ENCODE measurements at regions not wholly inside any gene's neighbourhood (a gene's known extent, or its start where the extent isn't known, plus 50 kb on each side); places are given as distances from the start of the nearest gene placed in this dataset.

DNA sequence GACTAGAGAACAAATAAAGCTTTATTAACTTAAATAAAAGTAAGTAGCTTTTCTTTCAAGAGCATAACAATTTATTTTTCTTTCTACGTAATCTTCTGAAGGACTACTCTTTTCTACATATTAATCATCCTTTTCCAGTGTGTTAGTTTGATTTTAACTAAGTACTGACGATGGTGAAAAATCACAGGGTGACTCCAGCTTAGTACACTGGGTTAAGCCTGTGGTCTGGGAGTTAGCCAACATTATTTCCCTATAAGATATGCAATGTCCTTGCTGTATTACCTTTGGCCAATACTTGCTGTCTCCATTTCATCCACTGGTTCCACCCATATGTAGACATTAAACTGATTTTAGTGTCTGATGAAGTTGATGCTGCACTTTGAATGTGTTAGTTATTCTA, 508.6 kb upstream of the SUCLG2 start:
- DNase-seq (ENCODE audit: low read depth): no peak

DNA sequence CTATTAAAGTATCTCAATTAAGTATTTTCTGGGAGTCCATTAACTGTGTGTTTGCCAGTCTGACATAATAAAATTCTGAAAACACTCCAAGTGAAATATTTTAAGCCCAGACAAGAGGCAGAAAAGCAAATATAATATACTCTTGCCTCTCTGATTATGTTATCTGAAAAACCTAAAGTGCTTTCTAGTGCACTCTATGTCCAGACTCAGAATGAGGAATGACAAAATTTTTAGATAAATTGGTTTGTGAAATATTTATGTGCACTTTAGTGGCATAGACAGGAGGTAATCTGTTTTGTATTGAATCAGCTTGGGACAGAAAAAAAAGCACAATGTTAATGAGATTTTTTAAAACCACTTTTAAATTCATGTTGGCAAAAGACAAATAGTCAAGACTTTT, 508.2 kb upstream of the SUCLG2 start:
- no peak for DNase-seq (ENCODE audit: low read depth)

DNA sequence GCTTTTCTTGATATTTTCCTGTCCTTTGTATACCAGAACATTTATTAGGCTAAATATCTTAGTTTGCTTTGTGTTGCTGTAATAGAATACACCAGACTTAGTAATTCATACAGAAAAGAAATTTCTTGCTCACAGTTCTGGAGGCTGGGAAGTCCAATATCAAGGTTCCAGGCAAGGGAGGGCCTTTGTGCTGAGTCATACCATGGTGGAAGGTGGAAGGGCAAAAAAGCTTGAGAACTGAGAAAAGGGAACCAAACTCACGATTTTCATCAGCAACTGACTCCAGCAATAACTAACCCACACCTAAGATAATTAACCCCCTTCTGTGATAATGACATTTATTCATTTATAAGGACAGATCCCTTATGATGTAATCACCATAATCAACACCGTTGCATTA, 496.9 kb upstream of the SUCLG2 start:
- DNase-seq (ENCODE audit: low read depth): no peak

GRCh38 chr3:68148447-68148846, 494.0 kb upstream of the SUCLG2 start:
- no peak for DNase-seq (ENCODE audit: low read depth)

- no peak for DNase-seq (ENCODE audit: low read depth)
Observed at GRCh38 chr3:68142441-68142840, 488.0 kb upstream of the SUCLG2 start.

DNA sequence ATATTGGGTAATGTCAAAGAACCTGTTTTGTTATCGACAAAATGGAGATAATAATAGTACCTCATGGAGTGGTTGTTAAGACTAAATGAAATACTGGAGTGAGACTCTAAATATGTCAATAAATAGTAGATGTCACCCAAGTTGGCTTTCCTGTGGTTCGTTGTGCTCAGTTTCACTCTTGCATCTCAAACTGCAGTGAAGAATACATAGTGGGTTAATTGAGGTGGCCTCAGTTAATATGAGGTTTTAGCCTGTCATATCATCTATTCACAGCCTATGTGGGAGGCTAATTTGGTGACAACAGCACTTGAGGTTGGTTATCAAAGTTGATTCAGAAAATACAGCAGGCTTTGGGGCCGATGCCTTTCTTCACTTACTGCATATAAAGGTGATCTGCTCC, 485.5 kb upstream of the SUCLG2 start:
- no peak for DNase-seq (ENCODE audit: low read depth)

- no peak for DNase-seq (ENCODE audit: low read depth)
Observed at GRCh38 chr3:68136411-68136810, 482.0 kb upstream of the SUCLG2 start.

DNA sequence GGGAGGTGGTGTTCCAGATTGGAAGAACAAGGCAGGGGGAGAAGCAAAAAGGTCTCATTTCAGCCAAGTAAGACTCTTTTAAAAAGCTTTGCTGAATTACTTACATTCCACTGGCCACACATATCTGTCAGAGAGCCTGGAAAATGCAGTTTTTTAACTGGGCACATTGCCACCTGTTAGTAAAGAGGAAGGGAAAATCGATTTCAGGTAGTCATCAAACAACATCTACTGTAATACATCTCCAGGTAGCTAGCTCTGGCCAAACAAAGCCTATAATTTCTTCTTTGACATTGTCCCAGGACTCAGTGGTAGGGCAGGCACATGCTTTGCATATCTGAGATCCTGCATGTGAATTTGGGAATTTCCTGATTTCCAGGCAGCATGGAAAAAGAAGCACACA, 480.7 kb upstream of the SUCLG2 start:
- DNase-seq (ENCODE audit: low read depth): no peak

DNA sequence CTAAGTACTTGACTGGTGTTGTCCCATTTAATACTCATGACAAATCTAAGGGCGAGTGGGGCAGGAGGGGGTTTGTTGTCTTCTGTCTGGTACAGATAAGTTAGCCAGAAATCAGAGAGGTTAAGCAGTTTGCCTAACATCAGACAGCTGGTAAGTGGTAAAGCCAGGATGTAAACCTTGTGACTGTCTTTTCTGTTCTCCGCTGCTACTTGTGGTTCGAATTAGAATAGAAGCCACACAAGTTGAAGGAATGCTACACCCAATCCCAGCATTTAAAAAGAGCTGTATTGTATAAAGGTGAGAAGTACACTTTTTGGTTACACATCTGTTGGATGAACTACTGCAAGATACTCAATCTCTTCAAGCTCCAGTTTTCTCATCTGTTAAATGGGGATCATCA, 474.7 kb upstream of the SUCLG2 start:
- no peak for DNase-seq (ENCODE audit: low read depth)

DNA sequence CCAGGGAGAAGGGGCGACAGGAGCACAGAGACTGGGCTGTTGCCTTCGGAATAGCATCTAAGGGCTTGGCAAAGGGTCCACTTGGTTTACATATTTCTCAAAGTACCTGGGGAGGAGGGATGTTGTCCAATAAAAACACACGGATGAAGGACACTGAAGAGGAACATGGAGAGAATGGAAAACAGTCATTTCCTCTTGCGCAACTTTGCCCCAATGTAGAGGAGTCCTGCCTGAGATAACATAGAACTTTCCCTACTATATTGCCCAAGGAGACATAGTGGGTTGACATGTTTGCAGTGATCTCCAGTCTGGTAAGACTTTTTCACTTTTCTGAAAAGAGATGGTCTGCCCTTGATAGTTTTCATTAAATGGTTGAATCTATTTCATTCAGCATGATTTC, 468.8 kb upstream of the SUCLG2 start:
- no peak for DNase-seq (ENCODE audit: low read depth)

DNA sequence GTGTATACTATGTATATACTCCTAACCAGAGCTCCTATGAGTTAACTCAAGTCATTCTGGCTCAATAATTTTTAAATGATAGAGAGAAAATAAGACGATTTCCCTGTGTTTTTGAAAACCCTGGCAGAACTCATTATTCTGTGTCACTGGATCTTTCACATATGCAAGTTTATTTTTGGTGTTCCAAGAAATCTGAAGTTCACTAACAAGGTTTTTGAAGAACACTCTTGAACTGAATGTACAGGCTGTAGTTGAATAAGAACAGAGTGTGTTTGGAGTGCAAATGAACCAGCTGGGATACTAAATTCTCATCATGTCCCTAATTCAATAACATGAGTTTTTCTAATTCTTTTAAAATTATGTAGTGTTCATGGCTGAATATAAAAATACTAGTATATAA, 466.9 kb upstream of the SUCLG2 start:
- no peak for DNase-seq (ENCODE audit: low read depth)

- DNase-seq (ENCODE audit: low read depth): no peak
Observed at GRCh38 chr3:68116580-68116979, 462.2 kb upstream of the SUCLG2 start.

DNA sequence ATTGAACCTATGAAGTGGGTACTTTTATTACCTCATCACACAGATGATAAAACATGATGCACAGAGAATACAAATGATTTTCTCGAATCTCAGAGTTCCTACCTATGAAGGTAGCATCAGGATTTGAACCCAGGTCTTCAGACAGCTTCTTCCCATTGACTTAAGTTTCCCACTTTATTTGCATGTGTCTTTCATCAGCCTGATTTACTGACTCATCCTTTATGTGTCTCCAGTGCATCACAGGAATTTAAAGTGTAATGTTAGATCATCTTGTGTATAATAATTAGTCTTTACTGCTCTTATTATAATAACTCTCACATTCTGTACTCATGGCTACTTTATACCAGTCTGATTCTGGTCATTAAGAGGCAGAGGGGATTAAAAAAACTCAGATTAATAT, 449.4 kb upstream of the SUCLG2 start:
- no peak for DNase-seq (ENCODE audit: low read depth)

DNA sequence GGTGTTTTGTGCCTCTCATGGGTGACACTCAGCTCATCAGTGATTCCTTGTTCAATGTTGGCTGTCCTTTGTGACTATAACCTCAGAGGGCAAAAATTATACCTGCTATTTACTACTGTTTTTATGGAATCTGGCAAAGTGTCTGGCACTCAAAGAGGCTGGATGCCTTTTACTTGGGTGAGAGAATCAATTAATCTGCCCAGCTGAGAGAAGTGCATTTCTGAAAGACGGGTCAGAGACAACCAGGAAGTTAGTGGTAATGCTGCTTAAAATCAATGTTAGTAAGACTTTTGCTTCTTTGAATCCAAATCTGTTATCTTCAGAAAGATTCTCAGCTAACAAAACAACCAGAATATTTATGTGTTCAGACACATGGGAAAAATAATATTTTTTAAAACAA, 436.2 kb upstream of the SUCLG2 start:
- no peak for DNase-seq (ENCODE audit: low read depth)

DNA sequence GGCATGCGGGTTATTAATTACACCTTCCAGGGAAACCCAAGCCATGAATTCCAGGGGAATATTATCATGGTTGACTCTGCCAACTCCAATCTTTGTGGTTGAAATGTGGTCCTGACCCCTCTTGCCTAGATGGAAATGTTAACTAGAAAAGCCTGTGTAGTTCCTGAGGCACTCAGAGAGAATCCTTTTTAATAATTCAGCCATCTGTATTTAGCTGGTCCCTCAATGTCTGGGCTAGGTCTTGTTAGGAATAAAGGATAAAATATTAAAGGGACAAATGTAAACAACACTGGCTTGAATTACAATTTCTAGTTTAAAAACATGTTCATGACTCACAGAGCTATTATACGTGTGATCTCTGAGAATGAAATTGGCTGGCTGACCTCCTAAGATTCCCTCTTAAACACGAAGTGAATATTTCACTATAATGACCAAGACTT, 435.2 kb upstream of the SUCLG2 start:
- DNase-seq (ENCODE audit: low read depth): no peak

GRCh38 chr3:68088636-68089035, 434.2 kb upstream of the SUCLG2 start:
- DNase-seq (ENCODE audit: low read depth): no peak

- no peak for DNase-seq (ENCODE audit: low read depth)
Observed at GRCh38 chr3:68088216-68088615, 433.8 kb upstream of the SUCLG2 start.

- DNase-seq (ENCODE audit: low read depth): no peak
Observed at GRCh38 chr3:68072062-68072461, 417.6 kb upstream of the SUCLG2 start.

GRCh38 chr3:68070186-68070585, 415.8 kb upstream of the SUCLG2 start:
- no peak for DNase-seq (ENCODE audit: low read depth)

DNA sequence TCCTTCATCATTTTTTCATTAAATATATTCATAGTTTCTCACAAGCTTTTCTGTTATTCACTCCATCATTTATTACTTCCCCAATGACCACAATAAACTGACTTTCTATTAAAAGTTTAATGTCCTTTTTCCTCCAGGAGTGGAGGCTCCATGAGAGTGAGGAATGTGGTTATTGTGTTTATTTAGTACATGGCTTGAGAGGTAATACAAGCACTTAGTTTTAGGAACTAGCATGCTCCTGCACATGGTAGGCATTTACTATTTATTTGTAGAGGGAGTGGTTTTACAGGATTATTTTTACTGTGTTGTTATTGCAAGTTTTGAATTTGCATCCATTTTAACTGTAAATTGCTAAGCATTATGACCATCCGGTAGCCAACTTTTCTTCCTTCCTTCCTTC, 412.9 kb upstream of the SUCLG2 start:
- no peak for DNase-seq (ENCODE audit: low read depth)

GRCh38 chr3:68062926-68063325, 408.5 kb upstream of the SUCLG2 start:
- DNase-seq (ENCODE audit: low read depth): no peak

DNA sequence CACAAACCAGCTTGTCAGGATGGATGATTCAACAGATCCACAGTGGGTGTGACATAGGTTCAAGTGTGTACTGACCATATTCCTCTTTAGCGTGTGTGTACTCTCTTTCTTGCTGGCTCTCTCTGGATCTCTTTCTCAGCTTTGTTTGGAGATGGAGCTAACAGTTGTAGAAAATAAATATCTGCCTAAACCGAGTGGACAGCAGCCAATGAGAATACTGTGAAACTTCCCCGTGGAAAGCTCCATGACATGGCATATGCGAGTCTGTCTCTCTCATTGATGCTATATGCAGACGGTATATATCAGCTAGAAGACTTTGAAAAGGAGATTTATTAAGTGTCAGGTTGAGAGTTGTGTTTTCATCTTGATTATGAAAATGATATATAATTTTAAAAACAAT, 406.5 kb upstream of the SUCLG2 start:
- no peak for DNase-seq (ENCODE audit: low read depth)

DNA sequence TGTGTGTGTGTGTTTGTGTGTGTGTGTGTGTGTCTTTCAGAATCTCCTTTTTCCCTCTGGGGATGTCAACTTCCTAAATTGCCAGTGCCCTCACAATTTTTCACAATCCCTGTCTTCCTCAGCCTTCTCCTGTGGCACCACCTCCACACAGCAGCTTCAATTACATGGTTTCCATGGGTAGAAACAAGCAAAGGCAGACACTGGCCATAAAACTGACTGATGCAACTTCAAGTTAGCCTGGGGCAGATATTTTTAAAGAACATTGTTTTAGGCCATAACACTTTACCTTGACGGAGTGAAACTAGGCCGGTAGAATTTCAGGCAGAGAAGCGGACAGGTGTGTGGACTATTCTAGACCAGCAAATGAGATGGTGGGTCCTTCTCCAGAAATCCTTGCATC, 405.8 kb upstream of the SUCLG2 start:
- DNase-seq (ENCODE audit: low read depth): no peak

- DNase-seq (ENCODE audit: low read depth): no peak
Observed at GRCh38 chr3:68059628-68060152, 405.3 kb upstream of the SUCLG2 start.

Measured in RPMI7951 (cell line).